Uterus (tissue), 3 donors: ENCODE measurements at regions not wholly inside any gene's neighbourhood (a gene's known extent, or its start where the extent isn't known, plus 50 kb on each side); places are given as distances from the start of the nearest gene placed in this dataset.

ENCODE experiments used
- DNase-seq, 2 donors: peaks; one replicate each; pipeline ENCODE4 v3.0.0-alpha.2; 2019 to 2020
- H3K27ac ChIP-seq, 2 donors: fragments of 200-600 bp; sonication (generic); 1 replicate in 1 of 2; 2 replicates in 1 of 2; pipeline ENCODE4 v1.5.1; 2016 to 2018
- H3K27me3 ChIP-seq, 2 donors: fragments of 200-600 bp; sonication (generic); one replicate each; pipeline ENCODE4 v1.5.1; 2018 to 2019; ENCODE audit warnings: control low read depth in 1 of 2
- H3K36me3 ChIP-seq, 2 donors: fragments of 200-600 bp; sonication (generic); one replicate each; pipeline ENCODE4 v1.5.1; 2019; ENCODE audit warnings: control low read depth in 1 of 2
- H3K4me1 ChIP-seq, 2 donors: fragments of 200-600 bp; sonication (generic); one replicate each; pipeline ENCODE4 v1.5.1; 2018 to 2019; ENCODE audit warnings: control low read depth in 1 of 2
- H3K4me3 ChIP-seq, 2 donors: fragments of 200-600 bp; sonication (generic); 1 replicate in 1 of 2; 2 replicates in 1 of 2; pipeline ENCODE4 v1.5.1; 2018 to 2019; ENCODE audit warnings: mild to moderate bottlenecking in 1 of 2
- H3K9me3 ChIP-seq, 2 donors: fragments of 200-600 bp; sonication (generic); one replicate each; pipeline ENCODE4 v1.5.1; 2019; ENCODE audit warnings: control low read depth in 1 of 2
- POLR2A ChIP-seq, 2 donors: fragments of 450-650 bp; IDR thresholded peaks; one replicate each; pipeline ENCODE4 v1.6.1; 2016; ENCODE audit warnings: antibody characterized with exemption in 2 of 2, mild to moderate bottlenecking in 1 of 2, moderate library complexity in 1 of 2
- intact Hi-C: fragments of 100-400 bp; cut with DNase I; formaldehyde crosslinking; loops from one replicate; pipeline ENCODE4 v1.15.1; 2023; ENCODE audit warnings: low total_unique reads
- TF ChIP-seq, protein P1 (sequence below), 4 experiments: fragments of 200-600 bp in 2 of 4; fragments of 450-650 bp in 2 of 4; sonication (generic) in 2 of 4; IDR thresholded peaks; one replicate each; pipeline ENCODE4 v1.5.1; 2016 to 2019; ENCODE audit warnings: antibody characterized with exemption in 4 of 4, mild to moderate bottlenecking in 2 of 4, moderate library complexity in 1 of 4
- donor health status: DM: yes; HTN: yes; CAD: no.

DNA sequence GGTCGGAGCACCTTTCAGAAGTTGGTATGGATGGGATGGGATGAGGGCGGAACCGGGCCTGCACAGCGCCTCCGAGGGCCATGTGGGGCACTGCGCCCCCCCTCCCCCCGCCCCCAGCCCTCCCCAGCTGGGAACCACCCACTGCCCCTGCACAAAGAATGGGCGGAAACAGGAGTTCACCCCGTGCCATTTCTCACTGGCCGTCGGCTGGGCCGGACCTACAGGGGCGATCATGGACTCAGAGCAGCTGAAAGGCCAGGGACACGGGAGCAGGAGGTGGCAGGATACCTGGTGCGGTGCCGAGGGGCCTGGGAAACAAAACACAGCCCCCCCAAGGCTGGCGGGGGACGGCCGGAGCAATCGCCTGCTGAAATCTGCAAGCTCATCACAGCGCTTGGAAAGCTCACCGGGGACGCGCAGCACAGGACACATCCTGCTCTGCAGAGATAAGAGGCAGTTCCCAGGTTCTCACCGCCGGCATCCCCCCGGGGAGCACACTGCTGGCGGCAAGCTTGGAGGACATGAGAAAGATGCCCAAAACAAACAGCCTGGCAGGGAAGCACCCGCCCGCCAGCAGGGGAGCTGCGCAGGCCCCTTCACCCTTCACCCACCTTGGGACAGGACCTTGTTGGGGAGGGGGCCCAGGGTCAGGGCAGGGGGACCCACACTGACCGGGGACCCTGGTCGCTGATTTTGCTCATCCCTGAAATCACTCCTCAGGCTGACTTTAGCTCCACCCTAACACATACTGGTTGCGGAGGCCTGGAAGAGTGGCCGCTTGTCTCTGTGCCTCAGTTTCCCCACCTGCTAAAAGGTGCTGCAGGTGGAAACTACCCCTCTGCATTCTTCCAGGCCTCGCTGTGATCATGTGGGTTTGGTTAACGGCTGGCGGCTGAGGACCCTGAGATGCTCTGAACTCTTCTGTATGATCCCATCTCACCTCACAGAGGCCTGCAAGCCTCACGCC, 263.9 kb downstream of the C16orf95 start:
- DNase-seq = no peak
- no peaks in the 10 kb centered on the region for H3K36me3 ChIP-seq
- H3K27me3 ChIP-seq = peaks cover 0 to 3% of the 10 kb centered on the region in 2 donors

DNA sequence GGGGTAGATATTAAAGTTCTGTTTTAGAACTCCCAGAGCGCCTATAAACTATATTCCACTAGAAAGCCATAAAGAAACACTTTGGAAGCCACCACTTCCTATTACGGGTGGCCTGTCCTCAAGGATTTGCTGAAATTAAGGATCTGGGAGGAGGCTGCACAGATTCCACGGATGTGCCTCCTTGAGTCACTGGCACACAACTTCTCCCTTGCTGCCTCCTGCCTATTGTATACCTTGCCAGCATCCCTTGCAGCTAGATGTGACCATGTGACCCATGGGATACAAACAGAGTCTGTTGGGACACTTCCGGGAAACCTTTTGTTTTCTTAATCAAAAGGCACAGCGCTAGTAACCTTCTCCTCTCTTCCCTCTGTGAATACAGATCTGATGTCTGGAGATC, 263.0 kb downstream of the C16orf95 start:
- Histone ChIP-seq H3K27ac (no peak overlapping the region), H3K27me3 (peaks cover 0 to 3% of the 10 kb centered on the region in 2 donors), H3K4me1 (no peaks in the 10 kb centered on the region), H3K4me3 (no peak overlapping the region), H3K36me3 (no peaks in the 10 kb centered on the region), H3K9me3 (no peaks in the 10 kb centered on the region)
- intact Hi-C loops = no loop called here
- no peak for DNase-seq
- no peak for TF ChIP-seq POLR2A (IDR thresholded peaks at IDR 0.05)
- TF ChIP-seq, protein P1, sequence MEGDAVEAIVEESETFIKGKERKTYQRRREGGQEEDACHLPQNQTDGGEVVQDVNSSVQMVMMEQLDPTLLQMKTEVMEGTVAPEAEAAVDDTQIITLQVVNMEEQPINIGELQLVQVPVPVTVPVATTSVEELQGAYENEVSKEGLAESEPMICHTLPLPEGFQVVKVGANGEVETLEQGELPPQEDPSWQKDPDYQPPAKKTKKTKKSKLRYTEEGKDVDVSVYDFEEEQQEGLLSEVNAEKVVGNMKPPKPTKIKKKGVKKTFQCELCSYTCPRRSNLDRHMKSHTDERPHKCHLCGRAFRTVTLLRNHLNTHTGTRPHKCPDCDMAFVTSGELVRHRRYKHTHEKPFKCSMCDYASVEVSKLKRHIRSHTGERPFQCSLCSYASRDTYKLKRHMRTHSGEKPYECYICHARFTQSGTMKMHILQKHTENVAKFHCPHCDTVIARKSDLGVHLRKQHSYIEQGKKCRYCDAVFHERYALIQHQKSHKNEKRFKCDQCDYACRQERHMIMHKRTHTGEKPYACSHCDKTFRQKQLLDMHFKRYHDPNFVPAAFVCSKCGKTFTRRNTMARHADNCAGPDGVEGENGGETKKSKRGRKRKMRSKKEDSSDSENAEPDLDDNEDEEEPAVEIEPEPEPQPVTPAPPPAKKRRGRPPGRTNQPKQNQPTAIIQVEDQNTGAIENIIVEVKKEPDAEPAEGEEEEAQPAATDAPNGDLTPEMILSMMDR (IDR thresholded peaks at IDR 0.05) = no peak

More for the DNA sequence above, 263.9 kb downstream of the C16orf95 start:
- H3K4me1 ChIP-seq = no peaks in the 10 kb centered on the region
- H3K27ac ChIP-seq = no peak overlapping the region
- H3K9me3 ChIP-seq = no peaks in the 10 kb centered on the region
- intact Hi-C loops = no loop called here
- TF ChIP-seq, protein P1 (IDR thresholded peaks at IDR 0.05) = no peak
- TF ChIP-seq POLR2A (IDR thresholded peaks at IDR 0.05) = no peak
- no peak overlapping the region for H3K4me3 ChIP-seq

DNA sequence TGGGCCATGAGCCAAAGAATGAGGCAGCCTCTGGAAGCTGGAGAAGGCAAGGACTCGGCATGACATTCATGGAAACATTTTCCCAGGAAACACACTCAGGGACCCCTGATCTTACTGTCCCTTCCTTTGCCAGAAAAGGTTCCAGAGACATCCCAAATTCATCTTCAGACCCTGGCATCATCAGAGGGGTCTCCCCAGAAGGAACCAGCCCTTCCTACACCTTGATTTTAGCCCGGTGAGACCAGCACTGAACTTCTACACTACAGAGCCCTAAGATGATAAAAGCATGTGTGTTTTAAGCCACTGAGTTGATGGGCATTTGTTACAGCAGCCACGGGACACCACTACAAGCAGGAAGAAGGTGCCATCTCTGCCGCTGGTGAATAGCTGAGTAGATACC, 262.3 kb downstream of the C16orf95 start:
- H3K27ac ChIP-seq = no peak overlapping the region
- intact Hi-C loops = no loop called here
- H3K4me3 ChIP-seq = no peak overlapping the region
- TF ChIP-seq, protein P1 (IDR thresholded peaks at IDR 0.05) = no peak
- no peak for TF ChIP-seq POLR2A (IDR thresholded peaks at IDR 0.05)
- no peak for DNase-seq
- H3K9me3 ChIP-seq = no peaks in the 10 kb centered on the region
- H3K36me3 ChIP-seq = no peaks in the 10 kb centered on the region
- H3K27me3 ChIP-seq = peaks cover 0 to 3% of the 10 kb centered on the region in 2 donors
- H3K4me1 ChIP-seq = no peaks in the 10 kb centered on the region

DNA sequence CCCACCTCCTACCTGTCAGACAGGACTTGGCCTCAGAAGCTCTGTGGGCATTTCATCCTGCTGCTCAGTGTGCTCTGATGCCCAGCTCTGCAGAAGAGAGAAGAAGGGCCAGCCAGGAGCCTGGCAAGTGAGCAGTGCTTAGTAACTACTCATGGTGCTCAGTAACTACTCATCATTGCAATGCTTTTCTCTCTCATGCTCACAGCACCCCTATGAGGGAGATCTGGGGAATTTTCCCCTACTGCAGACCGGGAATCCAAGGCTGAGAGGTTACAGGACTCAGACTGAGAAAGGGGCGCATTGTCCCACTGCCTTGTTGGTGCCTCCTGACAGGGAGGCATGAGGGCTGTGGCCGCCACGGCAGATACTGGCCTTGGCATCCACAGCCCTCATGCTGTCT, 261.1 kb downstream of the C16orf95 start:
- peaks cover 0 to 5% of the 10 kb centered on the region in 2 donors for H3K27me3 ChIP-seq

DNA sequence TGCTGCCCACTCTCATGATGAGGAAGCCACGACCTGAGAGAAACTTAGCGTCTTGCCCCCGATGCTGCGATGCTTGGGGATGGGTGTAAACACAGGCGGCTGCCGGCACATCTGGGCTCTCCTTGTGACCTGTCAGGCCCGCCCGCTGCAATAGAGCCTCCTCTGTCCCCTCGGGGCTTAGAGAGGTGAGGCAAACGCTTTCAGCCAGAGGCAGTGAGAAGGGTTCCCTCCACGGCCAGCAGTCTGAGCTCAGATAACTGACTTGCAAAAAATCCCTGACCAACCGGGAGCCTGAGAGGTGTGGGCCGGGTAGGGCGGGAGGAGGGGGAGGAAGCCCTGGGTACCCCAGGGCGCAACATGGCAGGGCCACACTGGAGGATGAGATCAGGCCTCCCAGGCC, 260.6 kb downstream of the C16orf95 start:
- TF ChIP-seq, protein P1 (IDR thresholded peaks at IDR 0.05) = no peak
- TF ChIP-seq POLR2A (IDR thresholded peaks at IDR 0.05) = no peak
- Histone ChIP-seq H3K4me3 (no peak overlapping the region), H3K9me3 (no peaks in the 10 kb centered on the region), H3K27me3 (peaks cover 0 to 9% of the 10 kb centered on the region in 2 donors), H3K4me1 (no peaks in the 10 kb centered on the region), H3K27ac (no peak overlapping the region), H3K36me3 (no peaks in the 10 kb centered on the region)
- no peak for DNase-seq
- intact Hi-C loops = no loop called here

More for the DNA sequence above, 261.1 kb downstream of the C16orf95 start:
- Histone ChIP-seq H3K27ac (no peak overlapping the region), H3K9me3 (no peaks in the 10 kb centered on the region), H3K4me3 (no peak overlapping the region), H3K36me3 (no peaks in the 10 kb centered on the region), H3K4me1 (no peaks in the 10 kb centered on the region)
- DNase-seq = no peak
- intact Hi-C loops = no loop called here
- TF ChIP-seq POLR2A (IDR thresholded peaks at IDR 0.05) = no peak
- TF ChIP-seq, protein P1 (IDR thresholded peaks at IDR 0.05) = no peak
